ENCODE measurements at regions not wholly inside any gene's neighbourhood (a gene's known extent, or its start where the extent isn't known, plus 50 kb on each side); places are given as distances from the start of the nearest gene placed in this dataset.
"Not testable (repeated sequence)": the region's sequence is repeated elsewhere in the genome, so short reads cannot be mapped to it uniquely, and the experiment has no call there.

DNA sequence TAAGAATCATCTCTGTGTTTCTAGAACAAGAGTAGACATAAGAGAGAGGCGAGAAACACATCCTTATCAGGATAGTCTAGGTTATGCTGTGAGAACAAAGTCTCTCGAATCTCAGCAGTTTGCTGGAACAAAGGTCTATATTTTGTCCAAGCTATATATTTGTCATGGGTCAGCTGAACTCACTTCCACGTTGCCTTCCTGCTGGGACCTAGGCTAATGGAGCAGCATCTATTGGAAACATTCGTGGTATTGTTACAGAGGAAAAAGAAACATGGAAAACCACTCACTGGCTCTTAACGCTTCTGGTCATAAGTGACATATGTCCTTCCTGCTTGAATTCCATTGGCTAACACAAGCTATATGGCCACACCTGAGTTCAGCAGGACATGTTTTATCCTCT lies 112.6 kb upstream of the DYRK2 start:
- DNase-seq (ENCODE audit: low read depth) = no peak

DNA sequence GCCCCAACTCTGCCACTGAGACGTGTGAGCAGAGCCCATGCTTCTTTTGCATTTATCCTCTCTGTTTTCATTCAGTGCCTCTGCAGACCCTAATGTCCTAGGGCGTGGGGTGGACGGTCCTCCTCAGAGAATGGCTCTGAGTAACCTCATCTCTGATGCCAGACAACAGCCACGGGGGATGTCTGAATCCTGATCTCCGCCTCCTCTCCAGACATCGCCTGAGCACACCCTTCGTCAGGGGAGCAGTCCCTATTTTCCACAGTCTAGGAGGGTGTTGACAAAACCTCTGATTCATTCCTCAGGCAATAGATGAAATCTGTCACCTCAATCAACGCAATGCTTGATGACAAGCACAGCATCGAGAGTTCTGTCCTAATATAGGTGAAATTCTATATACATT lies 109.2 kb upstream of the DYRK2 start:
- no peak for DNase-seq (ENCODE audit: low read depth)

DNA sequence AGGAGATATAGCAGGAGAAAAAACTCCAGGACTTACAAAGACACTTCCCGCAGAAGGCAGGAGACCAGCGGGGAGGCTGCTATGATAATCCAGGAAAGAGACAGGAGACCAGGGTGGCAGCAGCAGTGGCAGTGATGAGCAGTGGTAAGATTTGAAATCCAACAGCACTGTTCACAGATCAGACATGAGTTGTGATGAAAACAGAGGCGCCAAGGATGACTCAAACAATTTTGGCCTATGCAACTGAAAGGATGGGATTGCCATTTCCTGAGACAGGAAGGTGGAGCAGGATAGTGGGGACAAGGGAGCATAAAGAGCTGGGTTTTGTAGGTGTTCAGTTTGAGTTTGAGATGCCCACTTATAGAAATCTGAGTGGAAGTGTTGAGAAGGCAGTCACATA lies 108.6 kb upstream of the DYRK2 start:
- DNase-seq (ENCODE audit: low read depth) = no peak

DNA sequence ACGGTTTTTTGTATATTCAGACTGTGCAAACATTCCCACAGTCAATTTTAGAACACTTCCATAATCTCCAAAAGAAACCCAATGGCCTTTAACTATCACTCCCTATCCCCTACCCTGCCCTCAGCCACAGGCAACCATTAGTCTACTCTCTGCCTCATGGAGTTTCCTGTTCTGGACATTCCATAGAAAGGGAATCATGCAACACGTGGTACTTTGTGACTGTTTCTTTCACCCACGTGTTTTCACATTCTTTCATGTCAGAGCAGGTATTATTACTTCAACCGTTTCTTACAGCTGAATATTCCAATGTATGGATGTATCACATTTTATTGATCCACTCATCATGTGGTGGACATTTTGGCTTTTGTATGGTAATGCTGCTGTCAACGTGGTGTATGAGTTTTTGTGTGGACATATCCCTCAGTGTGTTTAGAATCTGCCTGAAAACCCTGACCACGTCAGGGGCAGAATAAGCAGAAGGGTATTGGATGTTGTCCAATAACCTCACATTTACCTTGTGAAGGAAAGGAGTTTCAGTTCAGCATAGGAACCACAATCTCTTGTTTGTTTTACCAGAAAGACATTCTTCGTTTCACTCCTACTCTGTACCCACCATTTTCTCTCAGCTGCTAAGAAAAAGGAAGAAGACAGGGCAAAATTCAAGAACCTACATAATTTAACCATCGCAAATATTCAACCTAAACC lies 107.5 kb upstream of the DYRK2 start:
- DNase-seq (ENCODE audit: low read depth) = no peak

DNA sequence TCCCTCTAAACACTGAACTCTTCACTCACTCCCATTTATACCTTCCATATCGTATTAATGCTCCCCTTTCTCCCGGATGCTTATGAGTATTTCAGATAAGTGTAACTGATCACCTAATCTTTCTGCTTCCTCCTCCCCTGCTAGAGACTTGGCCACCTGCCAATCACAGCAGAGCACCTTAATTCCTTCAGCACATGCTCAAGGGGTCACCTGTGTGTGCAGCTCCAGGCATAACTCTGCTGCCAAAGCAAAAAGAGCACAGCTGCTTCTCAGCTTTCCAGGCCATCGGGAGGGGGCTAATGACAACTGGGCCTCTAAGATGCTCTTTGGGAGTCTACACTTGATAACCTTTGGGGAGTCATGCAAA lies 106.9 kb upstream of the DYRK2 start:
- DNase-seq (ENCODE audit: low read depth) = no peak

DNA sequence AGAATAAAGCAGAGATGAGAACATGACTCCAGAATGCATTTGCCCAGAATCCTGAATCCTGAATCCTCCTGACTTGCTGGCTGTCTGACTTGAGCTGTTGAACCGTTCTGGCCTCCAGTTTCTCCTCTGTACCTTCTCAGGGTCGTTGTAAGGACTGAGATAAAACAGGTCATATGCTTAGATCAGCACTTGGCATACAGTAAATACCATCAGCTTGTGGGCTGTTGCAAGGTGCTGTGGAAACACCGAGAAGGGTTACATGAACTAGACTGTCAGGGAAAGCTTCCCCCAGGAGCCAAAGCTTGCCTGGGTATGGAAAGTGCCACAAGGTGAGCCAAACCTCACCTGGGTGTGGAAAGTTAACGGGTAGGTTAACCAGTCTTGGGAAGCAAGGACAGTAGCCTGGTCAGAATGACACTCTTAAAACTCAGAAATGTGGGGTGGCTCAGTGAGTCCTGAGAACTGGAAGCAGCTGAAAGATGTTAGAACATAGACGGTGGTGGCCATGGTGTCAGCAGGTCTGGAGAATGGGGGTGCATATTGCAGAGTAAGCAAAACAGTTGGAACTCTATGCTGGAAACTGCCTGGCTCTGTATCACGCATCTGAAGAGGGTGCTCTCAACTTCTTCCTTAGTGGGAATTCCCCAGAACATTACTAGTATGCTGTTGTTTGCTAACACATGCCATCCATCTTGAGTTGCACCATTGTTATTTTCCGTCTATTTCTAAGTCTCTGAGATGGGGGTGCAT lies 105.3 kb upstream of the DYRK2 start:
- no peak for DNase-seq (ENCODE audit: low read depth)

DNA sequence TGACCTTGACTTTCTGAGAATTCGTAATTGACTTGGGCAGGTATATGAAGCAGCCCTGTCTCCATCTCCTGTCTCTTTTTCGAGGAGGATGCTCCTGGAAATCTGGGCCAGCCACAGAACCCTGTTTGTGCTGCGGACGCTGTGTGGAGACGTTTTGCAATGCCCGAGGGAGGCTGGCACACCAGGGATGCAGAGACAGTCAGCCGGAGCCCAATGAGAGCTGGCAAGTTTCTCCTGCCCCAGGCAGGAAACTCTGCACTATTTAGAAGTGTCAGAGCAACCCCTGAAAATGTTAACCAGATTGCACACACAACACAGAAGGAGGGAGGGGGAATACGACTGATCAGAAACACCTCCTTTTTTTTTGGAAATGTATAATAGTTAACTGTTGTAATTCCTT lies 103.2 kb upstream of the DYRK2 start:
- DNase-seq (ENCODE audit: low read depth) = no peak

DNA sequence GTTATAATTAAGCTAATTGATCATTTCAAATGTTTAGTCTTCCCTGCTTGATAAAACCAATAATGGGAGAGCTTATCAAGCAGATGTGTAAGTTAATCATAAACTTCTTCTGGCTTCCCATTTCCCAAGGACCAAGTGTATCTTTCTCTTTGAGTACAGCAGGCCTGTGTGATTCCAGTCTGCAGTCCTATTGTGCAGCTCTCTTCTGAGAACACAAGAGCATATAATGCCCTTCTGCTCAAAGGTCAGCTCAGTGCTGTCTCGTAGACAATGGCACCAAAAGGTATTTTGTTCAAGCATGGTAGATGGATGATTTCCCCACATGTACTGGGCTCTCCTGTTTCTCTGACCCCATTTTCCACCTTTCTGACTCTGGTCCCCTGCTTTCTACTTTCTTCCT lies 101.8 kb upstream of the DYRK2 start:
- DNase-seq (ENCODE audit: low read depth) = no peak

DNA sequence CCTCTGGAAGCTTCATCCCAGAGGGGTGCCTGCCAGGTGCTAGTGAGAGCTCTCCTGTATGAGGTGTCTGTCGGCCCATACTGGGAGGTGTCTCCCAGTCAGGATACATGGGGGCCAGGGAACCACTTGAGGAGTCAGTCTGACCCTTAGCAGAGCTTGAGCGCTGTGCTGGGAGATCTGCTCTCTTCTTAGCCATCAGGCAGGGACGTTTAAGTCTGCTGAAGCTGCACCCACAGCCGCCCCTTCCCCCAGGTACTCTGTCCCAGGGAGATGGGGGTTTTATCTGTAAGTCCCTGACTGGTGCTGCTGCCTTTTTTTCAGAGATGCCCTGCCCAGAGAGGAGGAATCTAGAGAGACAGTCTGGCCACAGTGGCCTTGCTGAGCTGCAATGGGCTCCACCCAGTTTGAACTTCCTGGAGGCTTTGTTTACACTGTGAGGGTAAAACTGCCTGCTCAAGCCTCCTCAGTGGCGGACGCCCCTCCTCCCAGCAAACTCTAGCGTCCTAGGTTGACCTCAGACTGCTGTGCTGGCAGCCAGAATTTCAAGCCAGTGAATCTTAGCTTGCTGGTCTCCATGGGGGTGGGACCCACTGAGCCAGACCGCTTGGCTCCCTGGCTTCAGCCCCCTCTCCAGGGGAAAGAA lies 93.3 kb upstream of the DYRK2 start:
- DNase-seq (ENCODE audit: low read depth) = not testable (repeated sequence)

DNA sequence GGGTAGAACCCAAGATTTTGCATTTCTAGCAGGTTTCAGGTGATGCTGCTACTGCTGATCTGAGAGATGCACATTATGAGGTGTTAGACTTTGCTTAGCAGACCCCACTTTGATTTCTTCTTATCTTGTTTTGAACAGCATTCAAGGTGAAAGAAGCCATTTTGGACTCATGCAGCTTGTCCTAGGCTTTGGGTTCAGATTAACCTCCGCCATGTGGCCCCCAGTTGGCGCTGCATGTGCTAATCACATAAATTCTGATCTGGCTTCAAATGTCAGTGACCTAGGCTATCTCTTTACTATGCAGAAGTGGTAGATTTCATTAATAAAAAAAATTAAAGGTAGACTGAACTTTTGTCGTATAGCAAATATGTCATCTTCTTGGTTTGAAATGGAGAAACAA lies 89.8 kb upstream of the DYRK2 start:
- no peak for DNase-seq (ENCODE audit: low read depth)

DNA sequence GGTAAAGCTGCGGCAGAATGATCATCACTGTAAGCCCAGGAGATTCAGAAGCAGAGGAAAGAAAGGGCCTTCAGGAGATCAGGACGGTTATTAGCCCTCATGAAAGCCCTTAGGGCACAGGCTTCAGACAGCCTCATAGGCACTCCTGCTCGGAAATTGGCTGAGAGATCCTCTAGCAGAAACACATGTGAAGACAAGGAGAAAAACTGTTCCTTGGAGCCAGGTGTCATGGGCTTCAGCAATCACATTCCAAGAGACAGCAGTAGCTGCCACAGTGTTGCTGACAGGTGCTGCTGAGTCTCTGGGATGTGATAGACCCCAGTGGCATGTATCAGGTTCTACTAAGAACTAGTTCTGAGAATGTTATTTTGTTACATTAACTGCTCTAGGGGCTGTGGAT lies 88.8 kb upstream of the DYRK2 start:
- DNase-seq (ENCODE audit: low read depth) = no peak

DNA sequence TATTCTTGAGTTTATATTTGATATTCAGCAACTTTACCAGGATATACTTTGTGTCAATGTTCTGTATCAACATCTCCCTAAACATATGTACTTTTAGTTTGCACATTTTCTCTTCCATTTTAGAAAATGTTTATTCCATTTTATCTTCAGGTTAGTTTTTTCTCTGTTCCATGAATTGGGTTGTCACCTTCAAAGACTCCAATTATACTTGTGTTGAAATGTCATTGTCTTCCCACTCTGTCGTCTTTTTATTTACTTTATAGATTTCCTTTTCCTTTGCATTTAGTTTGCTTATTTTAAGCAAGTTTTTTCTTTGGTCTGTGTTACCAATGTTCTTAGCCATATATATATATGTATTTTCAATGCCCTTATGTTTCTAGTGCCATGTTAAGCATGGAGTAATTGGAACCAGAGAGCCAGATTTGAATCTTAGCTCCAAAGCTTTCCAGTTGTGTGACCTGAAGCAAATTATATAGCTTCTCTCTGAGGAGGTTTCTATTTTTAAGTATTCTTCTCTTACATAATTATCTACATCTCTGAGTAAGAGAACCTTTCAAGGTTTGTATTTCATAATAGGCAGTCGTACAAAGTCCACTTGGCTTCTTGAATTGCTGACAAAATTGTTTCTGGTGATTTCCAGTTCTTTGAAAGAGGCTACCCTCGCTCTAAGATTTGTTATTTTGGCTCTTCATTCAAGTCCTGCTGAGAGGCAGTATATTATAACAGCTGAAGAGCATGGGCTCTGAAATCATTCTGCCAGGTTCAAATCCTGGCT lies 85.8 kb upstream of the DYRK2 start:
- no peak for DNase-seq (ENCODE audit: low read depth)

DNA sequence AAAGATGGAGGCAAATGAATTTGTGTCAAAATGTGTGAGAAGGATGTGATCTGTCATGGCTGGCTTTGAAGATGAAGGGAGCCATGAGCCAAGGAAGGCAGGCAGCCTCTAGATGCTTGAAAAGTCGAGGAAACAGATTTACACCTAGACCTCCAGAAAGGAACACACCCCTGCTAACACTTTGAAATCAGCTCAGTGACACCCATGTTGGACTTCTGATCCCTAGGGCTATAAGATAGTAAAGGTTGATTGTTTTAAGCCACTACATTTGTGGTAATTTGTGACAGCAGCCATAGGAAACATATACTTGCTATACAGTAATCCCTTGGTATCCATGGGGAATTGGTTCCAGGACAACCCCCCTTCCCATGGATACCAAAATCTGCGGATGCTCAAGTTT lies 80.5 kb upstream of the DYRK2 start:
- no peak for DNase-seq (ENCODE audit: low read depth)

DNA sequence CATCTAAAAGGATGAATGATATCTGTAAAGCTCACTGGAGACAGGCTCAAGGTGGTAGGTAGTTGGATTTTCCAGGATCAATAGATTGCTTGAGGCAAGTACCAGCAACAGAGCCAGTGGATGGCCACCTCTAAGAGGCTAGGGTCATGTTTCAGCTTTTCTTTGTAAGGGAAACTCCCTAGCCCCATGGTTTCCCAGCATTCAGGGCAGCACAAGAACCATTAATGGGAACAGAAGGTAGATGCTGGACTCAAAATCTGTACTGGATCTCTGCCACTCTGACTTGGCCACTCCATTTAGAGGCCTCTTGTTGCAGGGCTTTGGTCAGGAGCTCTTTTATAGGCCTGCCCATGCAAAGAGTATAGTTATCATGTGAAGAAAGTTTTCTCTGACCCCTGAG lies 76.1 kb upstream of the DYRK2 start:
- no peak for DNase-seq (ENCODE audit: low read depth)

DNA sequence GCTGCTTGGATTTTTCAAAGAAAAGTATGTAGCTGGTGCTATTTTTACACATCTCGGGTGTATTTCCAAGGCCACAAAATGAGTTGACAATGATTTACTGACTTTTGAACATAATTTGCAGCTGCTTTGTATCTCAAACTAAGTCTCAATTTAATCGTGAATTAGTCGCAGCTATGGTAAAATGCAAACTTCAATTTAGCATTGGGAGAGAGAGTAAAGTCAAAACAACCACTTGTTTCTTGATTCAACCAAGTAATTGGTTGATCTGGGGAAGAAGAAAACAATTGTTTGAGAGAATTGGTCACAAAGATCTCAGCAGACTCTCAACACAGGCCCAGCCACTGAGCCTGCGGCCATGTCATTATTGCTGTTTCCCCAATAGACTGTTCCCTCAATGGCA lies 75.0 kb upstream of the DYRK2 start:
- no peak for DNase-seq (ENCODE audit: low read depth)

DNA sequence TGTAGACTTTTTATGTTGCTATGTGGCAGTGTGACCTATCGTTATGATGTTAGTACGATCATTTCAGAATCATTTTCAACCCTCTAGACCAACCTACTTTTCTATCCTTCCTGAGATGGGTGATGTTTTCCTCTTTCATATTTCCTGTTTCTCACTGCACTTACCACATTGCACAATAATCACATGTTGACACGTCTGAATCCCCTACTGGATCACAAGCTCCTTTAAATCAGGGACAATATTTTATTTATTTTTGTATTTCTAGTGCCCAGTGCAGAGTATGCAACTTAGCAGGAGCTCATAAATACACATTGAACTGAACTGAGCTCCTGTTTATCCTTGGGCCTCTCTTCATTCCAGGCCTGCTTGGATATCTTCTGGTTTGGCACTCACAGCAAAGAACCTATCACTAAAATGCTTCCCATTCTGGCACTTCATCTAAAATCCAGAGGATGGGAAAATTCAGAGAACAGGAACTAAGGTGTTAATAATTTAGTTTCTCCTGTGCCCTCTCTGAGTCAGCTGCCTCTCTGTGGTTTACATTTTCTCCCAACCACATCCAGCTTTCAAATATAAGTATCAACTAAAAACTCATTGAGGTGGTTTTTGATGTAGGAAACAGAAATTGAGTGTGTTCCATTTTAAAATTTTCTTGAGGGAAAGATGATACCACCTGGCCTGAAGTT lies 69.4 kb upstream of the DYRK2 start:
- DNase-seq (ENCODE audit: low read depth) = no peak

DNA sequence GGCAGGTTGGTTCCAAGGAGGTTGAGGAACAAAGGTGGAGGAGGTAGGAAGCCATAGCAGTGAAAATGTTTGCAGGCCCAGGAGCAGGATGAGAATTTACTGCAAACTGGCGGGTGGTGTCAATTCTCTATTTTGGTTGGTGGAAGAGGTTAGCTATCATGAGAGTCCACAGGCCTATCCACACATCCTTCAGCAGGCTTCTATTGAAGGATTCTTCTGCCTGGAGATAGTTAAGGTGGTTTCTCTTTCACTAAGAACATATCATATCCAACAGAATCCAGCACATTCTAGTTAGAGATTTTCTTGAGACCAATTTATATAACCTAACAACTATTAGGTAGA lies 68.9 kb upstream of the DYRK2 start:
- no peak for DNase-seq (ENCODE audit: low read depth)

DNA sequence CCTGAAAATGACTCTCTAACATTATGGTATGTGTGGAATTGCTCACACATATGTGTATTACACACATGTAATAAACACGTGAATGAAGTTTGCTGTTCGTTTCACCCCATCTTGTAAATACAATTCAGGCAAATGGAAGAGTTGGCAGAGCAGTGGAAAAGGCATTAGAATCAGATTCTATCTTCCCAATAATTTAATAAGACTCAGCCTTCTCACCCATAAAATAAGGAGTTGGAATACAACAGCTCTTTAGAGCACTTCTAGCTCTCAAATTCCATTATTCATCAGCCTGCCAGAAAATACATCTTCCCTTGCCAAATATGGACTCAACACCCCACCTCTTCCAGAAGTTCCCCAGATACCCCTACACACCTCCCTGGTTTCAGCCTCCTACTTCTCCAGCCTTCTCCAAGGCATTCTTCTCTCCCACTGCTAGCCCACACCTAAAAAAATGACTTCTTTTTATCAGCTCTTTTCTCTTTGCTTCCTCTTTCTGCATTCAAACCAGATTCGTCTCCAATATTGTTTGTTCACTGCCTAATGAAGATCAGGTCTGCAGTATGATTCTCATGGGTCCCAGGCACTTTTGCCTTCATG lies 66.2 kb upstream of the DYRK2 start:
- no peak for DNase-seq (ENCODE audit: low read depth)

DNA sequence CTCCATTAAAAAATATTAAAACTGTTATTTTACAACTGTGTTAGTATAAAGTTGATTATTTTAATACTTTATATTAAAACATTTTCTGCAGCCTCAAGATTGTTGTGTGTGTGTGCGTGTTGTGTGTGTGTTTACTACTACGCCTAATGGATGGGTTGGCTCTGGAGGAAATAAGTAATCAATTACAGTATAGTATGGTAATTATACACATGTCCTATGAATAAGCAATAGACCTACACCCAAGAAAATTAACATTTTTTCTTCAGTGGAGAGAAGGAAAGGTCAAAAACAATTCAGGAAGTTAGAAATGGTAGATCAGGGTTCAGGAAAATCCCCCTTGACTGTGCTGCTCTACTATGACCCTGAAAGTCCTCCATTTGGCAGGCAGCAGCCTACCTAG lies 65.7 kb upstream of the DYRK2 start:
- no peak for DNase-seq (ENCODE audit: low read depth)

DNA sequence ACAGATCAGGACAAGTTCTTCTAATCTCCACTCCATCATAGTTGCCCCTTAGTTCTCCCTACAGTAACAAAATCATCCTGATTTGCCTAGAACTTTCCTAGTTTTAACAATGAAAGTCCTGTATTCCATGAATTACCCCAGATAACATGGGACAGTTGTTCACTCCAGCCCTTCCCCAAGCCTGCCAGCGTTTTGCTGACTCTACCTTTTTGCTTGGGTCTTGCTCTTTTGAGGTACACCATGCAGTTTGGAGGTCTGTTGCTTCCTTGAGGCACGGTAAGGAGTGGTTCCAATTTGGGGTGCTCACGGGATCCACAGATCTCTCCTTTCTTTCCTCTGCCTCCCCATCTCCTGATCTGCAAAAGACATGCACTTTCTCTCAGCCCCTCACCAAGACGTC lies 61.6 kb upstream of the DYRK2 start:
- DNase-seq (ENCODE audit: low read depth) = no peak

DNA sequence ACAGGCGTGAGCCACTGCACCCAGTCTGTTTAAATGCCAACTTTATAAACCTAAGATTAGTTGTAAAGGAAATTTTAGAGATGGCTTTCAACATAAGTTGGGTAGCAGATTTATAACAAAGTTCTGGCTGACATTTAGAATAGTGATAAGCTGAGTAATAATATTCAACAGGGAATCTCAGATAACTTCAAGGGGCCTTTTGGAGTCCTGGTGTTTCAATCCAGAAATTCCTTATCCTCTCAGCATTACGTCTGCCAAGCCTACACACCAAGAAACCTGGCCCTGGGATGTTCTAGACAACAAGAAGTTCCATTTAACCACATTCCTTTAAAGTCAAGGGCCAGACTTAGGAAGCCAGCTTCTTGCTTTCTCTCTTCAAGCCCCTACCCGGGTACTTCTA lies 59.5 kb upstream of the DYRK2 start:
- no peak for DNase-seq (ENCODE audit: low read depth)
